Thoracic aorta (tissue), 2 donors: ENCODE measurements at regions not wholly inside any gene's neighbourhood (a gene's known extent, or its start where the extent isn't known, plus 50 kb on each side); places are given as distances from the start of the nearest gene placed in this dataset.
"Not testable (repeated sequence)": the region's sequence is repeated elsewhere in the genome, so short reads cannot be mapped to it uniquely, and the experiment has no call there.

ENCODE experiments used
- ATAC-seq: fragments of 150-250 bp; one replicate; pipeline ENCODE4 v1.8.0; 2017; ENCODE audit warnings: low read depth; ENCODE audit not compliant: insufficient number of reproducible peaks, low FRiP score
- DNase-seq: peaks from one replicate; pipeline ENCODE4 v3.0.0-alpha.2; 2020; ENCODE audit warnings: low spot score
- H3K27ac ChIP-seq, 2 donors: fragments of 200-600 bp; sonication (generic); 1 replicate in 1 of 2; 2 replicates in 1 of 2; pipeline ENCODE4 v1.5.1; 2016; ENCODE audit warnings: mild to moderate bottlenecking in 2 of 2, moderate library complexity in 2 of 2
- H3K27me3 ChIP-seq: fragments of 200-600 bp; sonication (generic); replicated peaks from 2 replicates; pipeline ENCODE4 v1.6.0; 2016; ENCODE audit warnings: mild to moderate bottlenecking; ENCODE audit not compliant: insufficient read depth
- H3K36me3 ChIP-seq: fragments of 200-600 bp; sonication (generic); one replicate; pipeline ENCODE4 v1.5.1; 2016
- H3K4me1 ChIP-seq, 2 donors: fragments of 200-600 bp; sonication (generic); 1 replicate in 1 of 2; 2 replicates in 1 of 2; pipeline versions ENCODE4 v1.5.1 to v1.6.0; 2016; ENCODE audit warnings: low read depth in 2 of 2, mild to moderate bottlenecking in 1 of 2; ENCODE audit not compliant: control insufficient read depth in 1 of 2
- H3K4me3 ChIP-seq: fragments of 200-600 bp; sonication (generic); 2 replicates; pipeline ENCODE4 v1.5.1; 2016; ENCODE audit warnings: mild to moderate bottlenecking
- H3K9me3 ChIP-seq: fragments of 200-600 bp; sonication (generic); 2 replicates; pipeline ENCODE4 v1.5.1; 2016
- TF ChIP-seq, protein P1 (sequence below): fragments of 200-600 bp; sonication (generic); IDR thresholded peaks from one replicate; pipeline ENCODE4 v1.5.1; 2019; ENCODE audit warnings: antibody characterized with exemption

DNA sequence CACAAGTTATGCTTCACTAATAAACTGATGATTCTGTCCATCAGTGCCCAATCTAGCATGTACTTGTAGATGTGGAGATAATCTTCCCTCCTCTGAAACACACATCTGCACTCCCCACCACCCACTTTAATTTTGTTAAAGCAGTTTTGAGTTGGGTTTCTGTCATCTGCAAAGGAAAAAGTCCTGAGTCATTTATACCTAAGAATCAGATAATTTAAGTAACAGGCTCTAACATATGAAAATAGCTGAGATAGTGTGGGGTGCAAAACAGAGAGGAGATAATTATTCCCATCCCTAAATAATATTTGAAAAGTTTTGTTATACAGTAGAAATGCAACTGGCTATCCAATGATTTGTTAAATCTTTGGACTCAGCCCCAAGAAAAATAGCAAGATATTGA lies 67.7 kb upstream of the ALOX12 start:
- H3K27ac ChIP-seq: no peak overlapping the region
- DNase-seq (no peak), ATAC-seq (no peak)
- H3K36me3 ChIP-seq: no peaks in the 10 kb centered on the region
- H3K9me3 ChIP-seq: no peaks in the 10 kb centered on the region
- H3K27me3 ChIP-seq: no peaks in the 10 kb centered on the region
- TF ChIP-seq, protein P1, sequence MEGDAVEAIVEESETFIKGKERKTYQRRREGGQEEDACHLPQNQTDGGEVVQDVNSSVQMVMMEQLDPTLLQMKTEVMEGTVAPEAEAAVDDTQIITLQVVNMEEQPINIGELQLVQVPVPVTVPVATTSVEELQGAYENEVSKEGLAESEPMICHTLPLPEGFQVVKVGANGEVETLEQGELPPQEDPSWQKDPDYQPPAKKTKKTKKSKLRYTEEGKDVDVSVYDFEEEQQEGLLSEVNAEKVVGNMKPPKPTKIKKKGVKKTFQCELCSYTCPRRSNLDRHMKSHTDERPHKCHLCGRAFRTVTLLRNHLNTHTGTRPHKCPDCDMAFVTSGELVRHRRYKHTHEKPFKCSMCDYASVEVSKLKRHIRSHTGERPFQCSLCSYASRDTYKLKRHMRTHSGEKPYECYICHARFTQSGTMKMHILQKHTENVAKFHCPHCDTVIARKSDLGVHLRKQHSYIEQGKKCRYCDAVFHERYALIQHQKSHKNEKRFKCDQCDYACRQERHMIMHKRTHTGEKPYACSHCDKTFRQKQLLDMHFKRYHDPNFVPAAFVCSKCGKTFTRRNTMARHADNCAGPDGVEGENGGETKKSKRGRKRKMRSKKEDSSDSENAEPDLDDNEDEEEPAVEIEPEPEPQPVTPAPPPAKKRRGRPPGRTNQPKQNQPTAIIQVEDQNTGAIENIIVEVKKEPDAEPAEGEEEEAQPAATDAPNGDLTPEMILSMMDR: no peak
- H3K4me3 ChIP-seq: no peak overlapping the region
- no peaks in the 10 kb centered on the region for H3K4me1 ChIP-seq

DNA sequence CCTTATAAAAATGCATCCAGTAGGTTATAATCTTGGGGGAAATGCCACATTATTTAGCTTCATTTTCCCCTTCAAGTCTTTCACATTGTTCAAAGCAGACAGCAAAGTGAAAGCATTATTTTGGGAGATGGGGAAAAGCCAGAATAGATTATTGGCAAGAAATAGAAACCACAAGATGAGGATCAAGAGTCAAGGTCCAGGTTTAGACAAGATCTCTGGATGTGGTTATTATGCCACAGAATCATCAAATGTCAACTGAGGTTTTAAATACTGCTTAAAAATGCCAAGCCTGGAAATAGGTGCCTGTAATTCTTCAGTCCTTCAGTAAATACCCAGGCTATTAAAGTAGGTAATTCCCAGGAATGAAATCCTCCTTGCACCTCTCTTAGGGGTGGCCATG lies 65.1 kb upstream of the ALOX12 start:
- DNase-seq (no peak), ATAC-seq (no peak)
- H3K4me3 ChIP-seq: no peak overlapping the region
- TF ChIP-seq, protein P1: no peak
- H3K27ac ChIP-seq: no peak overlapping the region
- H3K36me3 ChIP-seq: no peaks in the 10 kb centered on the region
- H3K4me1 ChIP-seq: no peaks in the 10 kb centered on the region
- no peaks in the 10 kb centered on the region for H3K27me3 ChIP-seq
- H3K9me3 ChIP-seq: no peaks in the 10 kb centered on the region

DNA sequence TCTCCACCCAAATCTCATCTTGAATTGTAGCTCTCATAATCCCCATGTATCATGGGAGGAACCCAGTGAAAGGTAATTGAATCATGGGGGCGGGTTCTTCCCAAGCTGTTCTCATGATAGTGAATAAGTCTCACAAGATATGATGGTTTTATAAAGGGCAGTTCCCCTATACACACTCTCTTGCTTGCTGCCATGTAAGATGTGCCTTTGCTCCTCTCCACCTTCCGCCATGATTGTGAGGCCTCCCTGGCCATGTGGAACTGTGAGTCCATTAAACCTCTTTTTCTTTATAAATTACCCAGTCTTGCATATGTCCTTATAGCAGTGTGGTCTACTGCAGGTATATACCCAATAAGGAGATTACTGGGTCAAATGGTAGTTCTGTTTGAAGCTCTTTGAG lies 61.3 kb upstream of the ALOX12 start:
- not testable (repeated sequence) for H3K4me1 ChIP-seq, H3K4me3 ChIP-seq, H3K27me3 ChIP-seq, H3K36me3 ChIP-seq, DNase-seq, H3K27ac ChIP-seq, ATAC-seq, H3K9me3 ChIP-seq

DNA sequence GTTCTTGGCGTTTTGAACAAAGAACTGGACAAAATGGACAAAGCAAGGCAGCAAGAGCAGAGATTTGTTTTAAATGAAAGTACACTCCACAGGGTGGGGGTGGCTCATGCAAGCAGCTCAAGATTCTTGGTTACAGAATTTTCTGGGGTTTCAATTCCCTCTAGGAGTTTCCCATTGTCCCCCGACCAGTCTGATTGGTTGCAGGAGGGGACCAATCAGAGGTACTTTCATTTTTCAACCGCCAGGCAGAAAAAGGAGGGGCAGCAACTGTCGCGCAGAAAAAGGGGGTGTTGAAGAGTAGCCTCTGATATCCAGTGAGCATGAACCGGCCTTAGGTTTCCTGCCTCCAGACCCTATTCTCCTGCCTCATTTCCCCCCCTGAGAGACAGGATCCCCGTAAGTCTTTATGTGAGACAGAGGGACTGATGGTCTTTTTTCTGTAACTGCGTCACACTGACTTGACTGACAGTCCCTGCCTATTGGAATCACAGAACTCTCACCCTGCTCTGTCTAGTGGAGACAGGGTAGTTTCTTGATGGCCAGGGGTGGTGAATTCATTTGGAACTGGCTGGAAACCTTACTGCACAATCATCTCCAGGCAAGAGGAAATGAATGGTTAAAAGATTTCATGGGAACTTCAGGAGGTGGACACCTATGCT lies 59.4 kb upstream of the ALOX12 start:
- H3K27ac ChIP-seq: peak overlapping the region in 1 of 2 donors; percentile 60
- DNase-seq (no peak), ATAC-seq (peak; percentile 71)
- no peaks in the 10 kb centered on the region for H3K4me1 ChIP-seq
- TF ChIP-seq, protein P1: no peak
- no peaks in the 10 kb centered on the region for H3K9me3 ChIP-seq
- H3K27me3 ChIP-seq: no peaks in the 10 kb centered on the region
- H3K4me3 ChIP-seq: peak overlapping the region; percentile 69
- H3K36me3 ChIP-seq: no peaks in the 10 kb centered on the region

DNA sequence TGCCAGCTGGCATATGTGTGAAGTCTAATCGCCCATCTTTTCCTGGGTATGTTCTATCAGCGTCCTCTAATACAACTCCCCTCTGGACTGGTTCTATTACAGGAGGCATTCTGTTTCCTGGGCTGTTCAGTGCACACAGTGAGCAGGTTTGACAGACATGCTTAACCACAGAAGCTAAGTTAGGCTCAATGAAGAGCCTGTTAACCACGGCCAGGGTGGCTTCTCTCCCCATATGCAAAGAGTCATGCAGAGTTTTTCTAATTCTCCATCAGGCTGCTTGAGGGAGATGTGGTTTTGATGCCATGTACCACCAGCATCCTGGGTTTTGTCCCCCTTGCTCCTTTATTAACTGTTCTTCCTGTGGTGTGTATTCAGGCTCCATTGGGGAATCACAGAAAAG lies 57.2 kb upstream of the ALOX12 start:
- no peaks in the 10 kb centered on the region for H3K4me1 ChIP-seq
- H3K27ac ChIP-seq: no peak overlapping the region
- DNase-seq (no peak), ATAC-seq (no peak)
- H3K36me3 ChIP-seq: no peaks in the 10 kb centered on the region
- TF ChIP-seq, protein P1: no peak
- no peaks in the 10 kb centered on the region for H3K27me3 ChIP-seq
- H3K9me3 ChIP-seq: no peaks in the 10 kb centered on the region
- no peak overlapping the region for H3K4me3 ChIP-seq

DNA sequence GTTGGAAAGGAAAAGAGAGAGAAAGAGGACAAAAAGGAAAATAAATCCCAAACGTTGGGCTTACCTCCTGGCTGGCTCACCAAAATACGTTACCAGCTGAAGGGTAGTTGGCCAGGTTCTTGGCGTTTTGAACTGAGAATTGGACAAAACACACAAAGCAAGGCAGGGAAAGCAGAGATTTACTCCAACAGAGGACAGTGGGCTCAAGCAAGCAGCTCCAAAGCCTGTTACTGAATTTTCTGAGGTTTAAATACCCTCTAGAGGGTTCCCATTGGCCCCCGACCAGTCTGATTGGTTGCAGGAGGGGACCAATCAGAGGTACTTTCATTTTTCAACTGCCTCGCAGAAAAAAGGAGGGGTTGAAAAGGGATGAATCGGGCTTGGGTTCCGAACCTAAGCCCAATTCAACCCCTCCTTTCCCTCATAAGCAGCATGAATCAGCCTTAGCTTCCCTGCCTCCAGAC lies 55.6 kb upstream of the ALOX12 start:
- Histone ChIP-seq H3K4me1 (no peaks in the 10 kb centered on the region), H3K27me3 (no peaks in the 10 kb centered on the region), H3K27ac (no peak overlapping the region), H3K4me3 (peak overlapping the region; percentile 59), H3K36me3 (no peaks in the 10 kb centered on the region), H3K9me3 (no peaks in the 10 kb centered on the region)
- DNase-seq (no peak), ATAC-seq (no peak)
- TF ChIP-seq, protein P1: no peak
